Esophagus muscularis mucosa (tissue), 4 donors: ENCODE measurements at regions not wholly inside any gene's neighbourhood (a gene's known extent, or its start where the extent isn't known, plus 50 kb on each side); places are given as distances from the start of the nearest gene placed in this dataset.

ENCODE experiments used
- EP300 ChIP-seq: sonication (generic); formaldehyde crosslinking; IDR thresholded peaks from one replicate; pipeline ENCODE4 v1.6.1; 2017; ENCODE audit warnings: antibody characterized with exemption
- POLR2A ChIP-seq: fragments of 450-650 bp; IDR thresholded peaks from one replicate; pipeline ENCODE4 v1.6.1; 2017; ENCODE audit warnings: antibody characterized with exemption, moderate library complexity, mild to moderate bottlenecking, low read depth
- POLR2AphosphoS5 ChIP-seq, 2 donors: sonication (generic); formaldehyde crosslinking; IDR thresholded peaks; one replicate each; pipeline ENCODE4 v1.6.1; 2017; ENCODE audit warnings: antibody characterized with exemption in 2 of 2
- TF ChIP-seq, protein P1 (sequence below), 3 experiments: fragments of 200-600 bp in 2 of 3; fragments of 450-650 bp in 1 of 3; sonication (generic) in 2 of 3; IDR thresholded peaks; one replicate each; pipeline ENCODE4 v1.5.1; 2017 to 2019; ENCODE audit warnings: antibody characterized with exemption in 3 of 3, mild to moderate bottlenecking in 2 of 3, moderate library complexity in 1 of 3

DNA sequence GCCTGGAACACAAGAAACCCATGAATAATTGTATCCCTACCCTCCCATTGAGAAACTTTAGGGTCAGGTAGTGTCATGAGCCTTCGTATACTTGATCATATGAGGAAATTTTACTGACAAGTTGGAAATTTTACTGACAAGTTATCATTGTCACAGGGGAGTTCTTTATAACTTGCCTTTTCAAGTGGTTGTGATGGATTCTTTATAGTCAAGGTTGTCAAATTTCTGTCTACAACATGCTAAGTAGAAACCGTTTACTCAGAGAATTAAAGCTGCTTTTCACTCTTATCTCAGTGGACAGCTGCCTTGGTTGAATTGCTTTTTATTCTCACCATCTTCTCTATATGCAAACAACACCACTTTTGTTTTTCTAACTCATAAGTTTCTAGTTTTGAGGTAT, 1286.4 kb downstream of the EPHA7 start:
- TF ChIP-seq, protein P1, sequence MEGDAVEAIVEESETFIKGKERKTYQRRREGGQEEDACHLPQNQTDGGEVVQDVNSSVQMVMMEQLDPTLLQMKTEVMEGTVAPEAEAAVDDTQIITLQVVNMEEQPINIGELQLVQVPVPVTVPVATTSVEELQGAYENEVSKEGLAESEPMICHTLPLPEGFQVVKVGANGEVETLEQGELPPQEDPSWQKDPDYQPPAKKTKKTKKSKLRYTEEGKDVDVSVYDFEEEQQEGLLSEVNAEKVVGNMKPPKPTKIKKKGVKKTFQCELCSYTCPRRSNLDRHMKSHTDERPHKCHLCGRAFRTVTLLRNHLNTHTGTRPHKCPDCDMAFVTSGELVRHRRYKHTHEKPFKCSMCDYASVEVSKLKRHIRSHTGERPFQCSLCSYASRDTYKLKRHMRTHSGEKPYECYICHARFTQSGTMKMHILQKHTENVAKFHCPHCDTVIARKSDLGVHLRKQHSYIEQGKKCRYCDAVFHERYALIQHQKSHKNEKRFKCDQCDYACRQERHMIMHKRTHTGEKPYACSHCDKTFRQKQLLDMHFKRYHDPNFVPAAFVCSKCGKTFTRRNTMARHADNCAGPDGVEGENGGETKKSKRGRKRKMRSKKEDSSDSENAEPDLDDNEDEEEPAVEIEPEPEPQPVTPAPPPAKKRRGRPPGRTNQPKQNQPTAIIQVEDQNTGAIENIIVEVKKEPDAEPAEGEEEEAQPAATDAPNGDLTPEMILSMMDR (IDR thresholded peaks at IDR 0.05) = no peak
- TF ChIP-seq POLR2AphosphoS5 (IDR thresholded peaks at IDR 0.05) (no peak), EP300 (no peak), POLR2A (no peak)
